GM21723 (cell line): ENCODE measurements at regions not wholly inside any gene's neighbourhood (a gene's known extent, or its start where the extent isn't known, plus 50 kb on each side); places are given as distances from the start of the nearest gene placed in this dataset.

ENCODE experiments used
- ATAC-seq: cut with Tn5 transposase; IDR thresholded peaks from one replicate; pipeline ENCODE4 v1.9.1; 2021; ENCODE audit warnings: mild to moderate bottlenecking, moderate library complexity; ENCODE audit not compliant: unreplicated experiment

DNA sequence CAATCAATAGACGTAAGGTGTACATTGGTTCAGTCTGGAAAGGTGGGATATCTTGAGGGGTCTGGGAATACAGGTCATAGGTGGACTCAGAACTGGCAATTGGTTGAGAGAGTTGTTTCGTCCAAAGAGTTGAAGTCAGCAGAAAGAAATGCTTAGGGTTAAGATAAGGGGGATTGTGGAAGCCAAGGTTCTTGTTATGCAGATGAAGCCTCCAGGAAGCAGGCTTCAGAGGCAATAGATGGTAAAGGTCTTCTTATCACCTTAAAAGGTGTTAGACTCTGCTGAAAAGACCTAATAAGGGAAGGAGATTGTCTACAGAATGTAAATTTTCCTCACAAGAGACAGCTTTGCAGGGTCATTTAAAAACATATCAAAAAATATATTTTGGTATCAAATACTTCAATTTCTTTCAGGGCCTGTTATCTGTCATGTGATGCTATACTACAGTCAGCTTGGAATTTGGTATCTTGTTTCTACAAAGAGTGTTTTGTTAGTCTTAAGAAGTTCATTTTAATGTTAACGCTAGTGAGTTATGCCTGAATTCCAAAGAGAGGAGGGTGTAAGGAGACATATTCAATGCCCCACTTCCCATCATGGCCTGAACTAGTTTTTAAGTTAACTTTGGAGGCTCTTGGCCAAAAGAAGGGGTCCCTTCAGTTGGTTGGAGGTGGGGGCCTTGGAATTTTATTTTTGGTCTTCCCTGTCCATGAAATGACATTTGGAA, 378.2 kb upstream of the ROBO2 start:
- ATAC-seq, result no peak

DNA sequence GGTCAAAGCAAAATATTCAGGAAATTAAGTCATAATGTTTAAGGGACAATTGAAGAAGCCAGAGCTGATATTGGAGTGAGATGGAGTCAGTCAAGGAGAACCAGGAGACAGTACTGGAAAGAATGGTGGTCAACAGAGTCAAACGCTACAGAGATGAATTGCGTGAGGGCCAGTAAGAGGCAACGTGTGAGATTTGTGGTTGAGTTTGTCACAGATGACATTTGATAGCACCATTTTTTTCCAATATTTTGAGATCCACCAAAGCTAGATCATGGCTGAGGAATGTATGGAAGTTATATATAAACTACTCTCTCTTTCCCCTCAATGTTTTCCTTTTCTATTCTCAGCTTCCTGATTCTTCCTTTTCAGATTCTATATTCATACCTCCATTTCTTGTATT, 375.1 kb upstream of the ROBO2 start:
- no peak for ATAC-seq

- no peak for ATAC-seq
Measured at GRCh38 chr3:76668653-76669052, 371.2 kb upstream of the ROBO2 start.

DNA sequence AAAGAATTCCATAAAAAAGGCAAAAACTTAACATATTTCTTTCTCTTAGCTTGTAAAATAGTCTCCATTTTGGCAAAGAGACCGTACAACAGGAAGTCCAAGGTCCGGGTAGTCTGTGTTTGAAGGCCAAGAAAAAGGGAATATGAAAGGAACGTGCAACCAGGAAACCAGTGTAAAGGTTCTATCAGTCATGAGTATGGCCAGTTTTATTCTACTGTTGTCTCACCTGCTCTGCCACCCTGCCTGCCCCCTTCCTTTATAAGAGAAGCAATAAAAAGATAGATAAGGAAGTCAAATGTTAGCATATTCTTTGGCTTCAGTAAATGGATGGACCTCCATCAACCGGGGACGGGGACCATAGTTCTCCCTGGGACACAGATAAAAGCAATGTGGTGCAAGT, 370.6 kb upstream of the ROBO2 start:
- ATAC-seq, result no peak

DNA sequence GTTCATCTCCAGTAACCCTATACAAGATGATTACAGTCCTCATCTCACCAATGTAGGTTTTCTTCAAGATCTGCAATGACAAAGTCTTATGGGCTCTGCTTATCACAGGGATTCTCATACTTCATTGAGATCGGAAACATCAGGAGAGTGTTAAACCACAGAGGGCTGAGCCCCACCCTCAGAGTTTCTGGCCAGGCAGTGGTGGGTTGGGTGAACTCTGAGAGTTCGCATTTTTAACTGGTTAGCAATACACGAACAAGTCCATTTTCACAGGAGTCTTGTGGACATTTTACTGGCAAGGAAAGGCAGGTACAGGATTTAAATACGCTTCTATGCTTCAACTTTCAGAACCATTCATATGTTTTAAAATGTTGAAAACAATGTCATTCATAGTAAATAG, 366.7 kb upstream of the ROBO2 start:
- ATAC-seq, result no peak

- ATAC-seq, result no peak
Measured at GRCh38 chr3:76679541-76679940, 360.4 kb upstream of the ROBO2 start.

DNA sequence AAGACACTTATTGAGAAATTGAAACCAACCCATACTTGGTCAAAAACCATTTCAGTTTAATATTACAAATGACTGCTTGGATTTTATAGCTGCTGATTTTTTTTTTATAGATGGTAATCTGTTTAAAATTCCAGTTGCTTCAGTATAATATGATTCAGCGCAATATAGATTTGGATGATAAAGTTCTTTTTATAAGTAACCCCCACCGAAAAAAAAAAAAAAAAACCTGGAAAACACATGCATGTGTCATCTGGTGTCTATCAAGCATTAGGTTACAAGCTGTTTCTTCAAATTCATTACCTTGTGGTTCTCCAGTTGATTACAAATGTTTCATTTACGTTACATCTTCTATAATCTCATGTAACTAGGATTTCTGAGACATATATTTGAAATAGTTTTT, 356.6 kb upstream of the ROBO2 start:
- ATAC-seq, result no peak

GRCh38 chr3:76684946-76685345, 355.0 kb upstream of the ROBO2 start:
- no peak for ATAC-seq

GRCh38 chr3:76685858-76686257, 354.0 kb upstream of the ROBO2 start:
- no peak for ATAC-seq

- no peak for ATAC-seq
Measured at GRCh38 chr3:76687019-76687418, 352.9 kb upstream of the ROBO2 start.

- no peak for ATAC-seq
Measured at GRCh38 chr3:76694063-76694462, 345.8 kb upstream of the ROBO2 start.

- ATAC-seq, result no peak
Measured at GRCh38 chr3:76698136-76698706, 341.7 kb upstream of the ROBO2 start.

GRCh38 chr3:76699846-76700245, 340.1 kb upstream of the ROBO2 start:
- no peak for ATAC-seq

GRCh38 chr3:76700323-76700722, 339.6 kb upstream of the ROBO2 start:
- no peak for ATAC-seq

- no peak for ATAC-seq
Measured at GRCh38 chr3:76702676-76703075, 337.2 kb upstream of the ROBO2 start.

DNA sequence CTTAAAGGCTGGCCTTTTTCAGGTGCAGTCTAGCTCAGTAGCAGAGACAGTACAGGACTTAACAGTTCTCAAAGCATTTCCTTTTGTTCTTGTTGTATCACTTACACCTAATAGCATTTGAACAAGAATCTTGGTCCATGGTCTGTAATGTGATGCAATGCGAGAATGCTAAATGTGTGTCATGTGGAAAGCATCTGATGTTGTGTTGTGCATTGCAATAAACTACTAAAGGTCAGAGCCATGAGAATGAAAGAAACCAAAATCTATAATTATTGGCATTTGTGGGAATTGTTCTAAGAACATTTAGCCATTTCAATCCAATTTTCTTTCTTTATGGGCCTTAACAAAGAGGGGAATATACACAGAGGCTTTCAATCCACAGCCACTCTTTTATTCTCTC, 324.5 kb upstream of the ROBO2 start:
- no peak for ATAC-seq

GRCh38 chr3:76723366-76723765, 316.5 kb upstream of the ROBO2 start:
- ATAC-seq, result no peak

GRCh38 chr3:76724075-76724474, 315.8 kb upstream of the ROBO2 start:
- no peak for ATAC-seq

GRCh38 chr3:76724706-76725105, 315.2 kb upstream of the ROBO2 start:
- no peak for ATAC-seq

GRCh38 chr3:76726034-76726433, 313.9 kb upstream of the ROBO2 start:
- no peak for ATAC-seq

- no peak for ATAC-seq
Measured at GRCh38 chr3:76728426-76728825, 311.5 kb upstream of the ROBO2 start.

- ATAC-seq, result no peak
Measured at GRCh38 chr3:76731471-76731870, 308.4 kb upstream of the ROBO2 start.
